ENCODE measurements at regions not wholly inside any gene's neighbourhood (a gene's known extent, or its start where the extent isn't known, plus 50 kb on each side); places are given as distances from the start of the nearest gene placed in this dataset.
A peak's percentile ranks its signal among the peaks of the same experiment; 100 is the strongest.

DNA sequence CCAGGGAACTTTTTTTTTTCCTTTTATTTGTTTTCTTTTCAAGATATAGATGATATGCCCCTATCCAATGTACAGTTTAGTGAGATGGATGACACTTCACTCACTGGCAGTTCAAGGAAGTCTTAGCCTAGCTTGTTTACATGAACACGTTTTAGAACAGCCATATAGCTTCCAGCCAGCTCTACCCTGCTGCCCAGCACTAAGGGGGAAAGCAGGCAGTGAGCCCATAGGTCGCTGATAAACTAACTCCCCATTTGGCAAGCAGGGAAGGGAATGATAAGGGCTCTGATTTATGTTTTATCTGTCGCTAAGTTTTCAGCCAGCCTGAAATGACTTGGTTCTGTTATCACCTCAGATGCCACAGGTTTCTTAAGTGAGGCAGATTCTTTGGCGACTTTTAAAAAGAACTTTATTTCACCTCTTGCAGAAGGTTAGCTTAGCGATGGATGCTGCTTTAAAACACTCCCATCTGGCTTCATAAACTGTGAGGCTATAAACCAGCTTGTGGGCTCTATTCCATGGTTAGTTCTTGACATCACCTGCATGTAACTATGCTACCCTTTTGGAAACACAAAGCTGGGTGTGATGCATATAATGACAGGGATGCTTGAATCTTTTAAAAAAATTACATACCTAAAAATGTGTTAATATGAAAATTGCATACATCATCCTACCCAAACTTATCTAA lies 348.4 kb downstream of the FBXO8 start:
- TF ChIP-seq, protein P1, sequence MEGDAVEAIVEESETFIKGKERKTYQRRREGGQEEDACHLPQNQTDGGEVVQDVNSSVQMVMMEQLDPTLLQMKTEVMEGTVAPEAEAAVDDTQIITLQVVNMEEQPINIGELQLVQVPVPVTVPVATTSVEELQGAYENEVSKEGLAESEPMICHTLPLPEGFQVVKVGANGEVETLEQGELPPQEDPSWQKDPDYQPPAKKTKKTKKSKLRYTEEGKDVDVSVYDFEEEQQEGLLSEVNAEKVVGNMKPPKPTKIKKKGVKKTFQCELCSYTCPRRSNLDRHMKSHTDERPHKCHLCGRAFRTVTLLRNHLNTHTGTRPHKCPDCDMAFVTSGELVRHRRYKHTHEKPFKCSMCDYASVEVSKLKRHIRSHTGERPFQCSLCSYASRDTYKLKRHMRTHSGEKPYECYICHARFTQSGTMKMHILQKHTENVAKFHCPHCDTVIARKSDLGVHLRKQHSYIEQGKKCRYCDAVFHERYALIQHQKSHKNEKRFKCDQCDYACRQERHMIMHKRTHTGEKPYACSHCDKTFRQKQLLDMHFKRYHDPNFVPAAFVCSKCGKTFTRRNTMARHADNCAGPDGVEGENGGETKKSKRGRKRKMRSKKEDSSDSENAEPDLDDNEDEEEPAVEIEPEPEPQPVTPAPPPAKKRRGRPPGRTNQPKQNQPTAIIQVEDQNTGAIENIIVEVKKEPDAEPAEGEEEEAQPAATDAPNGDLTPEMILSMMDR (IDR thresholded peaks at IDR 0.05), result no peak
- TF ChIP-seq POLR2AphosphoS5 (IDR thresholded peaks at IDR 0.05) (peak in 1 of 4 donors; percentile 13), POLR2A (IDR thresholded peaks at IDR 0.05) (no peak), EP300 (IDR thresholded peaks at IDR 0.05) (peak in 1 of 4 donors; percentile 35)
- Histone ChIP-seq H3K27ac (peak overlapping the region; percentile 70 to 81 (median 73)), H3K9me3 (no peaks in the 10 kb centered on the region), H3K4me1 (peaks cover 0 to 58% (median 50%) of the 10 kb centered on the region in 4 donors), H3K27me3 (no peaks in the 10 kb centered on the region), H3K4me3 (no peak overlapping the region), H3K36me3 (no peaks in the 10 kb centered on the region)
- 9 to 10% methylated on average over 5 of the region's 5 CpGs for WGBS, 2 donors
- intact Hi-C loops (cut with DNase I), result loop anchor here (5.0 to 10.0 kb wide), 3 partner anchors 57 to 400 kb away; partner anchors contain the start of gene HAND2
- DNase-seq, result no peak

GRCh38 chr4:173934201-173934600 lies 349.3 kb downstream of the FBXO8 start:
- no peak for DNase-seq
- Histone ChIP-seq H3K9me3 (no peaks in the 10 kb centered on the region), H3K27ac (peak overlapping the region in 3 of 4 donors; percentile 72 to 81 (median 74)), H3K36me3 (no peaks in the 10 kb centered on the region), H3K4me3 (no peak overlapping the region), H3K4me1 (peaks cover 0 to 62% (median 53%) of the 10 kb centered on the region in 4 donors), H3K27me3 (no peaks in the 10 kb centered on the region)
- 46 to 71% methylated on average over 2 of the region's 2 CpGs for WGBS, 2 donors
- TF ChIP-seq POLR2AphosphoS5 (IDR thresholded peaks at IDR 0.05), result no peak
- no peak for TF ChIP-seq POLR2A (IDR thresholded peaks at IDR 0.05)
- TF ChIP-seq, protein P1 (IDR thresholded peaks at IDR 0.05), result no peak
- no peak for TF ChIP-seq EP300 (IDR thresholded peaks at IDR 0.05)
- intact Hi-C loops (cut with DNase I), result loop anchor here (10.0 kb wide), 1 partner anchor 399 kb away; the partner anchor contains the start of gene HAND2

- H3K4me1 ChIP-seq, result peaks cover 0 to 52% (median 41%) of the 10 kb centered on the region in 4 donors
- intact Hi-C loops (cut with DNase I), result loop anchor here (10.0 kb wide), 1 partner anchor 398 kb away; the partner anchor contains the start of gene HAND2
- H3K9me3 ChIP-seq, result no peaks in the 10 kb centered on the region
- no peak overlapping the region for H3K27ac ChIP-seq
- no peaks in the 10 kb centered on the region for H3K27me3 ChIP-seq
- TF ChIP-seq POLR2A (IDR thresholded peaks at IDR 0.05) (no peak), EP300 (IDR thresholded peaks at IDR 0.05) (no peak)
- no peaks in the 10 kb centered on the region for H3K36me3 ChIP-seq
- H3K4me3 ChIP-seq, result no peak overlapping the region
- DNase-seq, result no peak
- WGBS, 2 donors, result 64 to 93% methylated on average over 2 of the region's 2 CpGs
Measured at GRCh38 chr4:173932701-173933100, 350.8 kb downstream of the FBXO8 start.

- intact Hi-C loops (cut with DNase I), result loop anchor here (10.0 kb wide), 1 partner anchor 396 kb away; the partner anchor contains the start of gene HAND2
- H3K4me1 ChIP-seq, result peaks cover 0 to 39% (median 27%) of the 10 kb centered on the region in 4 donors
- peak overlapping the region; percentile 43 to 65 (median 56) for H3K27ac ChIP-seq
- no peak for DNase-seq
- no peaks in the 10 kb centered on the region for H3K27me3 ChIP-seq
- H3K4me3 ChIP-seq, result no peak overlapping the region
- H3K36me3 ChIP-seq, result no peaks in the 10 kb centered on the region
- no peak for TF ChIP-seq POLR2AphosphoS5 (IDR thresholded peaks at IDR 0.05)
- TF ChIP-seq, protein P1 (IDR thresholded peaks at IDR 0.05), result no peak
- WGBS, 2 donors, result 90% methylated on average over 8 of the region's 8 CpGs
- no peaks in the 10 kb centered on the region for H3K9me3 ChIP-seq
Measured at GRCh38 chr4:173930329-173930967, 353.0 kb downstream of the FBXO8 start.

GRCh38 chr4:173929921-173930320 lies 353.5 kb downstream of the FBXO8 start:
- no peaks in the 10 kb centered on the region for H3K27me3 ChIP-seq
- no peaks in the 10 kb centered on the region for H3K36me3 ChIP-seq
- no peak for DNase-seq
- H3K4me1 ChIP-seq, result peaks cover 0 to 39% (median 30%) of the 10 kb centered on the region in 4 donors
- intact Hi-C loops (cut with DNase I), result loop anchor here (10.0 kb wide), 1 partner anchor 395 kb away; the partner anchor contains the start of gene HAND2
- no peaks in the 10 kb centered on the region for H3K9me3 ChIP-seq
- no peak overlapping the region for H3K4me3 ChIP-seq
- peak overlapping the region; percentile 43 to 65 (median 56) for H3K27ac ChIP-seq
- TF ChIP-seq, protein P1 (IDR thresholded peaks at IDR 0.05), result no peak
- no peak for TF ChIP-seq POLR2A (IDR thresholded peaks at IDR 0.05)
- no peak for TF ChIP-seq EP300 (IDR thresholded peaks at IDR 0.05)
- no peak for TF ChIP-seq POLR2AphosphoS5 (IDR thresholded peaks at IDR 0.05)
- 72 to 76% methylated on average over 3 of the region's 3 CpGs for WGBS, 2 donors
